ENCODE measurements at regions not wholly inside any gene's neighbourhood (a gene's known extent, or its start where the extent isn't known, plus 50 kb on each side); places are given as distances from the start of the nearest gene placed in this dataset.

GRCh38 chr7:85471740-85472139 lies 284.9 kb upstream of the SEMA3D start:
- Histone ChIP-seq H4K20me1 (ENCODE audit: insufficient read depth, low read length, poor library complexity, severe bottlenecking) (no peaks in the 10 kb centered on the region), H3F3A (ENCODE audit: low read depth) (no peaks in the 10 kb centered on the region), H3K9me3 (ENCODE audit: insufficient read depth, low read depth, low read length) (no peaks in the 10 kb centered on the region), H3K9ac (ENCODE audit: low read depth, low read length, poor library complexity, severe bottlenecking) (no peak overlapping the region), H2AFZ (ENCODE audit: low read length) (no peak overlapping the region), H3K27me3 (ENCODE audit: insufficient read depth, low read length, poor library complexity, severe bottlenecking) (no peaks in the 10 kb centered on the region), H3K36me3 (ENCODE audit: insufficient read depth, low read length) (no peaks in the 10 kb centered on the region), H3K79me2 (ENCODE audit: insufficient read depth, low read length) (no peaks in the 10 kb centered on the region), H3K9me2 (replicated peaks; ENCODE audit: low read depth, low read length) (no peaks in the 10 kb centered on the region), H3K4me3 (ENCODE audit: low read length, poor library complexity, severe bottlenecking) (no peak overlapping the region), H3K4me2 (ENCODE audit: low read depth, low read length, poor library complexity, severe bottlenecking) (no peak overlapping the region), H3K4me1 (ENCODE audit: insufficient read depth, low read length, poor library complexity, severe bottlenecking) (no peaks in the 10 kb centered on the region)
- no peak for TF ChIP-seq CTCF (conservative IDR thresholded peaks at IDR 0.05; ENCODE audit: low read length)
- TF ChIP-seq EZH2phosphoT487 (IDR thresholded peaks at IDR 0.05; ENCODE audit: borderline replicate concordance): no peak

- Histone ChIP-seq H2AFZ (ENCODE audit: low read length) (no peak overlapping the region), H3K4me3 (ENCODE audit: low read length, poor library complexity, severe bottlenecking) (no peak overlapping the region), H3F3A (ENCODE audit: low read depth) (no peaks in the 10 kb centered on the region), H3K9me3 (ENCODE audit: insufficient read depth, low read depth, low read length) (no peaks in the 10 kb centered on the region), H3K27me3 (ENCODE audit: insufficient read depth, low read length, poor library complexity, severe bottlenecking) (no peaks in the 10 kb centered on the region), H3K36me3 (ENCODE audit: insufficient read depth, low read length) (no peaks in the 10 kb centered on the region), H3K4me2 (ENCODE audit: low read depth, low read length, poor library complexity, severe bottlenecking) (no peak overlapping the region), H3K4me1 (ENCODE audit: insufficient read depth, low read length, poor library complexity, severe bottlenecking) (no peaks in the 10 kb centered on the region), H3K9me2 (replicated peaks; ENCODE audit: low read depth, low read length) (no peaks in the 10 kb centered on the region), H4K20me1 (ENCODE audit: insufficient read depth, low read length, poor library complexity, severe bottlenecking) (no peaks in the 10 kb centered on the region), H3K79me2 (ENCODE audit: insufficient read depth, low read length) (no peaks in the 10 kb centered on the region), H3K9ac (ENCODE audit: low read depth, low read length, poor library complexity, severe bottlenecking) (no peak overlapping the region)
- TF ChIP-seq EZH2phosphoT487 (IDR thresholded peaks at IDR 0.05; ENCODE audit: borderline replicate concordance) (no peak), CTCF (conservative IDR thresholded peaks at IDR 0.05; ENCODE audit: low read length) (no peak)
Observed at GRCh38 chr7:85471307-85471706, 284.5 kb upstream of the SEMA3D start.

- Histone ChIP-seq H3K36me3 (ENCODE audit: insufficient read depth, low read length) (no peaks in the 10 kb centered on the region), H3K9ac (ENCODE audit: low read depth, low read length, poor library complexity, severe bottlenecking) (no peak overlapping the region), H3K4me3 (ENCODE audit: low read length, poor library complexity, severe bottlenecking) (no peak overlapping the region), H3K9me2 (replicated peaks; ENCODE audit: low read depth, low read length) (no peaks in the 10 kb centered on the region), H3K27me3 (ENCODE audit: insufficient read depth, low read length, poor library complexity, severe bottlenecking) (no peaks in the 10 kb centered on the region), H3K4me2 (ENCODE audit: low read depth, low read length, poor library complexity, severe bottlenecking) (no peak overlapping the region), H3K4me1 (ENCODE audit: insufficient read depth, low read length, poor library complexity, severe bottlenecking) (no peaks in the 10 kb centered on the region), H2AFZ (ENCODE audit: low read length) (no peak overlapping the region), H3K79me2 (ENCODE audit: insufficient read depth, low read length) (no peaks in the 10 kb centered on the region), H4K20me1 (ENCODE audit: insufficient read depth, low read length, poor library complexity, severe bottlenecking) (no peaks in the 10 kb centered on the region), H3K9me3 (ENCODE audit: insufficient read depth, low read depth, low read length) (no peaks in the 10 kb centered on the region), H3F3A (ENCODE audit: low read depth) (no peaks in the 10 kb centered on the region)
- TF ChIP-seq CTCF (conservative IDR thresholded peaks at IDR 0.05; ENCODE audit: low read length) (no peak), EZH2phosphoT487 (IDR thresholded peaks at IDR 0.05; ENCODE audit: borderline replicate concordance) (no peak)
Observed at GRCh38 chr7:85469446-85470010, 282.7 kb upstream of the SEMA3D start.

All from Loucy (cell line).